SK-N-SH treated with all-trans-retinoic acid at 6 μM for 48 hours (cell line): ENCODE measurements at regions not wholly inside any gene's neighbourhood (a gene's known extent, or its start where the extent isn't known, plus 50 kb on each side); places are given as distances from the start of the nearest gene placed in this dataset.
"Not testable (repeated sequence)": the region's sequence is repeated elsewhere in the genome, so short reads cannot be mapped to it uniquely, and the experiment has no call there.

Experiments
- ATAC-seq: fragments of 200-7000 bp; cut with Tn5 transposase; 3 replicates; pipeline ENCODE4 v1.9.1; 2020; ENCODE audit warnings: mild to moderate bottlenecking, moderate library complexity
- ARNTL ChIP-seq: fragments of 450-650 bp; formaldehyde crosslinking; IDR thresholded peaks from 2 replicates; pipeline ENCODE4 v1.5.0; 2020; ENCODE audit warnings: low read depth, mild to moderate bottlenecking, moderate library complexity, borderline replicate concordance
- BACH2 ChIP-seq: fragments of 250-450 bp; sonication (Bioruptor Pico); IDR thresholded peaks from 2 replicates; pipeline ENCODE4 v1.9.0; 2021; ENCODE audit warnings: mild to moderate bottlenecking, borderline replicate concordance
- CREB5 ChIP-seq: fragments of 250-450 bp; sonication (Bioruptor Pico); IDR thresholded peaks from 2 replicates; pipeline ENCODE4 v1.5.1; 2020; ENCODE audit warnings: low read depth, mild to moderate bottlenecking, moderate library complexity
- CSDC2 ChIP-seq: fragments of 250-450 bp; sonication (Bioruptor Pico); IDR thresholded peaks from 2 replicates; pipeline ENCODE4 v1.5.0; 2020; ENCODE audit warnings: mild to moderate bottlenecking, moderate library complexity
- ESRRG ChIP-seq: fragments of 250-450 bp; sonication (Bioruptor Pico); IDR thresholded peaks from 2 replicates; pipeline ENCODE4 v1.6.1; 2021; ENCODE audit warnings: mild to moderate bottlenecking
- GLIS3 ChIP-seq: fragments of 250-450 bp; sonication (Bioruptor Pico); IDR thresholded peaks from 2 replicates; pipeline ENCODE4 v1.5.0; 2020; ENCODE audit warnings: mild to moderate bottlenecking, moderate library complexity
- ISL1 ChIP-seq: fragments of 250-450 bp; sonication (Bioruptor Pico); IDR thresholded peaks from 2 replicates; pipeline ENCODE4 v2.1.2; 2022; ENCODE audit warnings: mild to moderate bottlenecking, moderate library complexity
- OSR1 ChIP-seq: fragments of 250-450 bp; sonication (Bioruptor Pico); IDR thresholded peaks from 2 replicates; pipeline ENCODE4 v1.8.0; 2022; ENCODE audit warnings: moderate library complexity, mild to moderate bottlenecking, inconsistent platforms
- PATZ1 ChIP-seq: fragments of 250-450 bp; sonication (Bioruptor Pico); IDR thresholded peaks from 2 replicates; pipeline ENCODE4 v1.8.0; 2020; ENCODE audit warnings: mild to moderate bottlenecking, moderate library complexity, borderline replicate concordance
- PPARA ChIP-seq: fragments of 250-450 bp; sonication (Bioruptor Pico); IDR thresholded peaks from 2 replicates; pipeline ENCODE4 v1.5.0; 2020; ENCODE audit warnings: mild to moderate bottlenecking, borderline replicate concordance
- SNAI2 ChIP-seq: fragments of 250-450 bp; sonication (Bioruptor Pico); IDR thresholded peaks from 2 replicates; pipeline ENCODE4 v1.5.0; 2020; ENCODE audit warnings: mild to moderate bottlenecking, moderate library complexity
- TOX ChIP-seq: fragments of 250-450 bp; sonication (Bioruptor Pico); IDR thresholded peaks from 2 replicates; pipeline ENCODE4 v1.8.0; 2021; ENCODE audit warnings: mild to moderate bottlenecking, moderate library complexity, borderline replicate concordance
- TSHZ2 ChIP-seq: fragments of 250-450 bp; sonication (Bioruptor Pico); IDR thresholded peaks from 2 replicates; pipeline ENCODE4 v1.5.0; 2020; ENCODE audit warnings: mild to moderate bottlenecking, moderate library complexity
- ZC3H10 ChIP-seq: fragments of 250-450 bp; sonication (Bioruptor Pico); IDR thresholded peaks from 2 replicates; pipeline ENCODE4 v1.5.1; 2021; ENCODE audit warnings: mild to moderate bottlenecking, moderate library complexity
- ZFP3 ChIP-seq: fragments of 250-450 bp; sonication (Bioruptor Pico); IDR thresholded peaks from 2 replicates; pipeline ENCODE4 v1.5.0; 2020; ENCODE audit warnings: mild to moderate bottlenecking, moderate library complexity
- ZFP30 ChIP-seq: fragments of 450-650 bp; formaldehyde crosslinking; IDR thresholded peaks from 2 replicates; pipeline ENCODE4 v1.5.0; 2022; ENCODE audit warnings: mild to moderate bottlenecking, moderate library complexity
- ZNF565 ChIP-seq: fragments of 450-650 bp; formaldehyde crosslinking; conservative IDR thresholded peaks from 2 replicates; pipeline ENCODE4 v1.5.0; 2020; ENCODE audit warnings: low read depth, mild to moderate bottlenecking, moderate library complexity
- ZNF70 ChIP-seq: fragments of 450-650 bp; formaldehyde crosslinking; IDR thresholded peaks from 2 replicates; pipeline ENCODE4 v1.5.0; 2020; ENCODE audit warnings: mild to moderate bottlenecking, moderate library complexity
- ZNF8 ChIP-seq: fragments of 450-650 bp; formaldehyde crosslinking; IDR thresholded peaks from 2 replicates; pipeline ENCODE4 v1.5.0; 2020; ENCODE audit warnings: mild to moderate bottlenecking, moderate library complexity
- TF ChIP-seq, protein P1 (sequence below): fragments of 250-450 bp; sonication (Bioruptor Pico); IDR thresholded peaks from 2 replicates; pipeline ENCODE4 v1.8.0; 2021; ENCODE audit warnings: low read depth, mild to moderate bottlenecking, moderate library complexity, borderline replicate concordance

DNA sequence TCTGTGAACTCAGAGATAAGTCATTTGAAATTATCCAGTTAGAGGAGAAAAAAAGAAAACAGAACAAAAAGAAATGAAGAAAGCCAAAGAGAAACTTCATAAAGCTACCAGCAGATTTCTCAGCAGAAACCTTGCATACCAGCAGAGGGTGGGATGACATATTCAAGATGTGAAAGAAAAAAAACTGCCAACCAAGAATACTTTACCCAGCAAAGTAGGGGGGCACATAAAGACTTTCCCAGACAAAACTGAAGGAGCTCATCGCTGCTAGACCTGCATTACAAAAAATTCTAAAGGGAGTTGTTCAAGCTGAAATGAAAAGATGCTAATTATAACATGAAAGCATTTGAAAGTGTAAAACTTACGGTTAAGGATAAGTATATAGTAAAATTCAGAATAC, 246.3 kb downstream of the FNDC1 start:
- no peak for ATAC-seq
- TF ChIP-seq CSDC2 (CRISPR knock-in tag): no peak
- TF ChIP-seq BACH2 (CRISPR knock-in tag): no peak
- no peak for TF ChIP-seq ZNF70 (CRISPR knock-in tag)
- no peak for TF ChIP-seq ZNF565 (CRISPR knock-in tag)
- no peak for TF ChIP-seq PATZ1 (CRISPR knock-in tag)
- no peak for TF ChIP-seq PPARA (CRISPR knock-in tag)
- TF ChIP-seq ESRRG (CRISPR knock-in tag): no peak
- TF ChIP-seq ZNF8 (CRISPR knock-in tag): no peak
- TF ChIP-seq ARNTL (CRISPR knock-in tag): no peak
- no peak for TF ChIP-seq ZFP3 (CRISPR knock-in tag)
- TF ChIP-seq SNAI2 (CRISPR knock-in tag): no peak
- TF ChIP-seq, all 23 proteins: peak for 0

DNA sequence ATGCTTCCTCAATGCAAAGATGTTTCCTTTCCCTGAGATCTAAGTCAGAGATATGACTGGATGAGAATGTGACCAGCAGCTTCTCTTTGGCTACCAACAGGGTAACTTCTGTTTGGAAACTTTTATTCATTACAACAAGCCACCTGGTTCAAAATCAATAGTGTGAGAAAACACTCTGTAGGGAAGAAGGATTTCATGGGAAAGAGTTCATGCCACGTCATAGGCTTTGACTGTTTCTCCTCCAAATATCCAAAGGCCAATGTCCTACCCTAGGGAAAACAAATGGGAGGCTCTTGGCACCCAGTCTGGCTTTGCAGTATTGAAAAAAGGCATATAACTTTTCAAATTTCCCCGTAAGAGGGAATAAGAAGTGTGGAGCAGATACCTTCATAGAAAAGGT, 245.5 kb downstream of the FNDC1 start:
- TF ChIP-seq ISL1 (CRISPR knock-in tag): no peak
- no peak for TF ChIP-seq ZNF70 (CRISPR knock-in tag)
- no peak for TF ChIP-seq TSHZ2 (CRISPR knock-in tag)
- TF ChIP-seq PATZ1 (CRISPR knock-in tag): no peak
- TF ChIP-seq OSR1 (CRISPR knock-in tag): no peak
- no peak for TF ChIP-seq ZFP30
- no peak for TF ChIP-seq ZNF565 (CRISPR knock-in tag)
- TF ChIP-seq CSDC2 (CRISPR knock-in tag): no peak
- TF ChIP-seq, protein P1, sequence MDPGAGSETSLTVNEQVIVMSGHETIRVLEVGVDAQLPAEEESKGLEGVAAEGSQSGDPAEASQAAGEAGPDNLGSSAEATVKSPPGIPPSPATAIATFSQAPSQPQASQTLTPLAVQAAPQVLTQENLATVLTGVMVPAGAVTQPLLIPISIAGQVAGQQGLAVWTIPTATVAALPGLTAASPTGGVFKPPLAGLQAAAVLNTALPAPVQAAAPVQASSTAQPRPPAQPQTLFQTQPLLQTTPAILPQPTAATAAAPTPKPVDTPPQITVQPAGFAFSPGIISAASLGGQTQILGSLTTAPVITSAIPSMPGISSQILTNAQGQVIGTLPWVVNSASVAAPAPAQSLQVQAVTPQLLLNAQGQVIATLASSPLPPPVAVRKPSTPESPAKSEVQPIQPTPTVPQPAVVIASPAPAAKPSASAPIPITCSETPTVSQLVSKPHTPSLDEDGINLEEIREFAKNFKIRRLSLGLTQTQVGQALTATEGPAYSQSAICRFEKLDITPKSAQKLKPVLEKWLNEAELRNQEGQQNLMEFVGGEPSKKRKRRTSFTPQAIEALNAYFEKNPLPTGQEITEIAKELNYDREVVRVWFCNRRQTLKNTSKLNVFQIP: no peak
- ATAC-seq: no peak

DNA sequence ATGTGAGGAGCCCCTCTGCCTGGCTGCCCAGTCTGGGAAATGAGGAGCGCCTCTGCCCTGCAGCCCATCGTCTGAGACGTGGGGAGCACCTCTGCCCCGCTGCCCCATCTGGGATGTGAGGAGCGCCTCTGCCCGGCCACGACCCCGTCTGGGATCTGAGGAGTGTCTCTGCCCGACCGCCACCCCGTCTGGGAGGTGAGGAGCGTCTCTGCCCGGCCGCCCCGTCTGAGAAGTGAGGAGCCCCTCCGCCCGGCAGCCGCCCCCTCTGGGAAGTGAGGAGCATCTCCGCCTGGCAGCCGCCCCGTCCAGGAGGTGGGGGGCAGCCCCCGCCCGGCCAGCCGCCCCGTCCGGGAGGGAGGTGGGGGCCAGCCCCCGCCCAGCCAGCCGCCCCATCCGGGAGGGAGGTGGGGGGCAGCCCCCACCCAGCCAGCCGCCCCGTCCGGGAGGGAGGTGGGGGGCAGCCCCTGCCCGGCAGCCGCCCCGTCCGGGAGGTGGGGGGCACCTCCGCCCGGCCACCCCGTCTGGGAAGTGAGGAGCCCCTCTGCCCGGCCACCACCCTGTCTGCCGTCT, 238.1 kb downstream of the FNDC1 start:
- ATAC-seq: not testable (repeated sequence)

- TF ChIP-seq ZC3H10 (CRISPR knock-in tag): no peak
- TF ChIP-seq ARNTL (CRISPR knock-in tag): no peak
- no peak for TF ChIP-seq ZFP30
- TF ChIP-seq GLIS3 (CRISPR knock-in tag): no peak
- TF ChIP-seq BACH2 (CRISPR knock-in tag): no peak
- TF ChIP-seq TOX: no peak
- TF ChIP-seq ZFP3 (CRISPR knock-in tag): no peak
- TF ChIP-seq CSDC2 (CRISPR knock-in tag): no peak
- no peak for TF ChIP-seq ESRRG (CRISPR knock-in tag)
- no peak for TF ChIP-seq CREB5 (CRISPR knock-in tag)
- no peak for TF ChIP-seq ZNF8 (CRISPR knock-in tag)
- TF ChIP-seq ZNF70 (CRISPR knock-in tag): no peak
- ATAC-seq: no peak
Observed at GRCh38 chr6:159404296-159404695, 235.1 kb downstream of the FNDC1 start.
